ENCODE measurements at regions not wholly inside any gene's neighbourhood (a gene's known extent, or its start where the extent isn't known, plus 50 kb on each side); places are given as distances from the start of the nearest gene placed in this dataset.

GRCh38 chr11:15621565-15621964, 506.8 kb downstream of the INSC start:
- DNase-seq (ENCODE audit: low read depth in 2 of 2): no peak

DNA sequence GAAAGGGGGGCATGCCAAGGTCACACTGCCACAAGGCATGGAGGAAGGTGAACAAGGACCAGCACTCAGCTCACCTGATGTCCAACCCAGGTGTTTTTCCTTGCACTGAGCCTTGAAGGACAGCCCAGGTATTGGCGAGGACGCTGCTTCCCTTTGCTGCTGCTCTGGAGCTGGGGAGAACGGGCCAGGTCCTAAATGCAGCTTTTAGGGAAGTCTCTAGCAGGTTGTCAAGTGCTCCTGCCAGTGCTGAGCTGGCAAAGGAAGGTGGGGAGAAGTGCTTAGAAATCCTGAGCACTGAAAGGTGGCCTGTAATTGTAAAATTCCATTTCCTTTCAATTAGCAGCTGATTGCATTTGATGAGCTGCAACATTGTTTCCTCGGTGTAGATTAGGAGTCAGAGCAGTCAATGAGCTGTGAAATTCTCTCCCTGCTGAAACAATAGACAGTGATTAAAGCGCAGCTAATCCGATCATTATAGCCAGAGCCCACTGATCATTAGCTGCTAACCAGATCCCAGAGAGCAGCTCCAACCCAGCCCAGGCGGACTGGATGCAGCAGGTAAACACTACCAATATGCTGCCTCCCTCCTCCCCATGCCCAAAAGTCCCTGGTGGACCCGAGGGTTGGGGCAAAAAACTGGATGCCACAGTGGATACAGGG, 507.6 kb downstream of the INSC start:
- no peak for DNase-seq (ENCODE audit: low read depth in 2 of 2)

DNA sequence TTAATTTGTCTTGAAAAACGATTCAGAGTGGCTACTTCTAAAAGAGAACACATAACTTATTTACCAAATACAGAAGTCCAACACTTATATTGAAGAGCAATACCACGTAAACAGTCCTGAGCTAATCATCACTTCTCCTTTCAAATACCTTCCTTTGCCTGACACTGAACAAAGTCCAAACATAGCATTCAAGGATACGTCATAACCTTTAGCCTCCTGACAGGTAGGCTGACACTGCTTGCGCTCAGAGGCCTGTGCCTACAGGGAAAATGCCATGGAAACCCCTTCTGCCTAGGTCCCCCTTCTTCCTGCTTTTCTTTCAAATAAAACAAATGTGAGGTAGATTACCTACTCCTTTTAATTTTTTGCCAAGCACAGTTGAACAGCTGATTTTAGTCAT, 510.0 kb downstream of the INSC start:
- DNase-seq (ENCODE audit: low read depth in 2 of 2): no peak

DNA sequence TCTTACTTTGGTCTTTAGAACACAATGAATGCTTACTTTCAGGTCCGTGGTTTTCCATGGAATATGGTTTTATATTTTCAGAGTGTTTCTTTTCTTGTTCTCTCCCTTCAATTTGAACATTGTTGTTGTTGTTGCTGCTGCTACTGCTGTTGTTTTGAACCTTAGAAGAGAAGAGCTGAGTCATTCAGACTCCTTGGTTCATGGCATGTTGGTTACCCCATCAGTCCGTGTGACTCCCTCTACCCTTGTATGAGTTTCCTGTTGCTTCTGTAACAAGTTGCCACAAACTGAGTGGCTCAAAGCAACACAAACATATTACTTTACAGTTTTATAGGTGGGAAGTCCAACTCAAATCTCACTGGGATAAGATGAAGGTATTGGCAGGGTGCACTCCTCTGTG, 511.0 kb downstream of the INSC start:
- DNase-seq (ENCODE audit: low read depth in 2 of 2): no peak

DNA sequence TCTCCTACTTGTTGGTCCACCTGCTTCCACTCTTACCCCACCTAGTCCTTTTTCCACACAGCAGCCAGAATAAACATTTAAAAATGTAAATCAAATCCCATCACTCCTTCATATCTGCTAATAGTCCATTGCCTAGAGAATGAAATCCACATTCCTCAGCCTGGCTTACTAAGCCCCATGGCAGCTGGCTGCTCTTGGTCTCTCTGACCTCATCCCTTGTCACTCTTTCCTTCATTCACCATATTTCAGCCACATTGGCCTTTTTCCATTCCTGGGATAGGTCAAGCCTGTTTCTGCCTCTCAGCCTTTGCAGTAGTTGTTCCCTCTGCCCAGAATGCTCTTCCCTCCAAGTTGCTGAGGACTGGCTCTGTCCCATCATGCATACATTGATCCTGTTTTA, 512.8 kb downstream of the INSC start:
- DNase-seq (ENCODE audit: low read depth in 2 of 2): no peak

DNA sequence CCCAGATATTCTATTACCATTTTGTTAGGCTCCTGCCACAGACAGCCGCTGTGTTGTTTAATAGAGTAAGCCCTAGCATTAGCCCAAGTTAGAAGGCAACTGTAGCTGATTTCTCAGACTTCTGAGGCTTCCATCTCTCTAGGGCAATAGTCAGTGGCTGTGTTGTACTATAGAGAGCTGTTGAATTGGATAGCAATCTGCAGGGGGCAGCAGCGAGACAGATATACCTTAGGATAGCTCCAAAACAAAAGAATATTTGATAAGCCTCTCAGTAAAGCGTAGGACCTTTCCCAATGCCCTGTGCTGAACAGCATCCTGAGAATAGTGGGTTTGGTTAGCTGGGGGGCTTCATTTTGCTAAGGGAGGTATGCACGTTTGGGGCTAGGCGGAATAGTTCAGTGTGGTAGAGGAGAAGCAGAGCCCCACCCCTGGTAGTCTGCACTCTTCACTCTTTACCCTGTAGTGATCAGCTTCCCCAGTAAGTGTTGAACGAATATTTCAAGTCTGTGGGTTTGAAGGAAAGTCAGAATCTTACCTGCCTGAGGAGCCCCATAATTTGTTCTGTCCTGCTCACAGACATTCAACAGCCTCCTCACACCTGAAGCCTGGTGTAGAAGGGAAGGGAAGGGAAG, 515.1 kb downstream of the INSC start:
- no peak for DNase-seq (ENCODE audit: low read depth in 2 of 2)

DNA sequence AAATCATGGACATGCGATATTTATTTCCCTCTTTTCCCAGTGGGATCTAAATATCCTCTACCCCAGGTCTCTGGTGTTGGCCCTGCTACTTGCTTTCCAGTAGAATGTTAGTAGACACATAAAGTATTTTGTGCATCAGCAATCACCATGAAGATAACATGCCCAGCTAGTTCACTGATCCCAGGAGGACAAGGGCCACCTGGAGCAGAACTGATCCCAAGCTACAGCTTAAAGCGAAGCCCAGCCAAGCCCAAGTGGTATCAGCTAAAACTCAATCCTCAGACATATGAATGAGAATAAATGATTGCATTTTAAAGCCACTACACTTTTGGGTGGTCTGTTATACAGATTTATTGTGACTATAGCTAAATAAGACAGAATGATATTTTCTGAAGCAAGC, 516.2 kb downstream of the INSC start:
- DNase-seq (ENCODE audit: low read depth in 2 of 2): no peak

GRCh38 chr11:15635521-15635920, 520.8 kb downstream of the INSC start:
- DNase-seq (ENCODE audit: low read depth in 2 of 2): no peak

GRCh38 chr11:15636521-15637089, 521.9 kb downstream of the INSC start:
- no peak for DNase-seq (ENCODE audit: low read depth in 2 of 2)

DNA sequence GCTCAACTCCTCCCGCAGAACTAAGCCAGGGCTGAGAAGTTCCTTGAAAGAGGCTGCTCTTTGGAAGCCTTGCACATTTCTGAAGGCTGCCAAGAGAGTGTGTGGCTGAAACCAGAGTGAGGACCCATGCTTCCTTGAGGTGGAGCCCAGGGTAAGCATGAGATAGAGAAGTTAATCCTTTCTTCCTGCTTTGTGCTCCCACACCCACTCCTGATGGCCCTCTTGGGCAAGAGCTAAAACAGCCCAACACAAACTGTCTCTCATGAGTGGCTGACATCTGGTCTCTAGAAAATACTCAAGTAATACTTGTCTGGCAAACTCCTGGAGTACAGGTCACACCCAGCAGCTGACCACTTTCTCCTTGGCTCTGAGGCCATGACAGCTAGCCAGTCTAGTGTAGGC, 523.7 kb downstream of the INSC start:
- DNase-seq (ENCODE audit: low read depth in 2 of 2): no peak

GRCh38 chr11:15640318-15640717, 525.6 kb downstream of the INSC start:
- DNase-seq (ENCODE audit: low read depth in 2 of 2): no peak

- no peak for DNase-seq (ENCODE audit: low read depth in 2 of 2)
Observed at GRCh38 chr11:15641271-15642045, 526.7 kb downstream of the INSC start.

DNA sequence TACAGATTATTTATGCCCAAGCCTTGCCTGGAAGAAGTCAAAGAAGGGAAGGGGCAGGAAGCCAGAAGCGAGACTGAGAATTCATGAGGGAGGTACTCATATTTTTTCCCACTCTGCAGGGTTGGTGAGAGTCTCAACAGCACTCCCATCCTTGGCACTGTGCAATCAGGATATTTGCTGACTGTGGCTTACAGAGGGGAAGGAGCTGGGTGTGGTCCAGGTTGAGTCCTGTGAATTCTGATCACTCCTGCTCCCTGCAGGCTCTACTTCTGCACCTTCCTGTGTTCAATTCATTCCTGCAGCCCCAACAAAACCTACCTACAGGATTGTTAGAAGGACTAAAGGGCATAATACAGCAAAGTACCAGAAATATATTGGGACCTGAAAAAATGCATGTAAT, 530.5 kb downstream of the INSC start:
- DNase-seq (ENCODE audit: low read depth in 2 of 2): no peak

DNA sequence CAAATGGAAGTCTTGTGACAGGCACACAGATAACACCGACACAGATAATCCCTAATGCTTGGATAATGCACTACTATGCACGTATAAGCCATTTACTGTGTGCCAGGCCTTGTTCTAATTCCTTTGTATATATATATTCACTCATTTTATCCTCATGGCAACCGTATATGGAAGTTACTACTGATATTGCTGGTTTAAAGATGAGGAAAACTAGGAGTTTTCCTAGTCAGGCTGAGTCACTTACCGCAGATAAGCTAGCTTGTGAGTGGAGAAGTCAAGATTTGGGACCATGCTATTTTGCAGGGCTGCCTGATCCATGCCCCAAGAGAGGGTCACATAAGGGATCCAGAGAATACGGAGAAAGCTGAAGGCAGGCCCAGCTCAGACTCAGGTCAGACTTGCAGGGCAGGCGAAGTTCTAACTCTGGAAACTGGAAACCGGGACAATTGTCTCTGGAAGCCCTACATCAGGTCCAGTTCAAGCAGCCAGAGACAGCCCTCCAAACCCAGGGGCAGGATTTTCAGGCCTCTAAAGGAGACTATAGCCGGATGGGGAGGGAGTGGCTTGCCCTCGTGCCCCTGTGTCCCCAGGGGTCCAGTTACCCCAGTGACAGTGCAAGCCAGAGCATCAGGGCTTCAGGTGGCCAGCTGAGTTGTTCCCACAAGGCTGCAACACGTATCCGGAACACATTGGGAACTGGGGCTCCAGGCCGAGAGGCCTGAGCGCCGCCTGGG, 534.8 kb downstream of the INSC start:
- no peak for DNase-seq (ENCODE audit: low read depth in 2 of 2)

GRCh38 chr11:15650105-15650938, 535.6 kb downstream of the INSC start:
- peak; percentile 44 to 73 for DNase-seq (ENCODE audit: low read depth in 2 of 2)

- no peak for DNase-seq (ENCODE audit: low read depth in 2 of 2)
Observed at GRCh38 chr11:15651033-15651432, 536.3 kb downstream of the INSC start.

GRCh38 chr11:15651816-15652215, 537.1 kb downstream of the INSC start:
- DNase-seq (ENCODE audit: low read depth in 2 of 2): no peak

DNA sequence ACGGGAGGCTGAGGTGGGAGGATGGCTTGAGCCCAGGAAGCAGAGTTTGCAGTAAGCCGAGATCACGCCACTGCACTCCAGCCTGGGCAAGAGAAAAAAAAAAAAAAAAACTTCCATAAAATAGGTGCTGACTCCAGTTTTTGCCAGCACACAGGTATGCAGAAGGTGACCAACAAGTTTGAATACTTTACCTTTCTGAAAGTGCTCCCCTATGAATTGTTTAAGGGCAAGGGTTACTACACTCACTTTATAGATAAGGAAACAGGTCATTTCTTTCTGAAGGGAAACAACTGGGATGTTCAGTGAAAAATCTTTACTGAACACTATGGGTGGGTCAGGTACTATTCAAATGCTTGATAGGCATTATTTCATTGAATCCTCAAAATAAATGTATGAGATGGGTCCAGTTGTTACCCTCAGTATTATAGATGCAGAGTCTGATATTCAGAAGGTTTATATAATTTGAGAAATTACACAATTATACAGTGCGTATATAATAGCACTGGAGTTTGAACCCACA, 538.5 kb downstream of the INSC start:
- DNase-seq (ENCODE audit: low read depth in 2 of 2): no peak

DNA sequence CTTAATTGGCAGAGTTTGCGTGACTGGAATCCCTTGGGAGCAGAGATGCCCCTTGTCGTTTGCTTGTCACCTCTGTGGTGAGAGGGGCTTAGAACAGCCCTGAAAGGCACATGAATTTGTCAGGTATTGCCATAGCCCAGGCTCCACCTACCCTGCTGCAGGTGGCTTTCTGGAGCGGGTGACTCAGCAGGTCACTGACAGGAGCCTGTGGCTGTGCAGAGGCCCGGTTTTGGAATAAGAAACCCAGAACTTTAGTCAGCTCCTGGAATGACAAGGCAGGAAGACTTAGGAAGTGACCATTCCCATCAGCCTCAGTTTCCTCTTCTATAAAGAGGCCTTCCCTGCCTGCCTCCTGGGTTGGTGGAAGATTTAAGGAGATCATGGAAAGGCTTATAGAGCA, 539.7 kb downstream of the INSC start:
- DNase-seq (ENCODE audit: low read depth in 2 of 2): no peak

DNA sequence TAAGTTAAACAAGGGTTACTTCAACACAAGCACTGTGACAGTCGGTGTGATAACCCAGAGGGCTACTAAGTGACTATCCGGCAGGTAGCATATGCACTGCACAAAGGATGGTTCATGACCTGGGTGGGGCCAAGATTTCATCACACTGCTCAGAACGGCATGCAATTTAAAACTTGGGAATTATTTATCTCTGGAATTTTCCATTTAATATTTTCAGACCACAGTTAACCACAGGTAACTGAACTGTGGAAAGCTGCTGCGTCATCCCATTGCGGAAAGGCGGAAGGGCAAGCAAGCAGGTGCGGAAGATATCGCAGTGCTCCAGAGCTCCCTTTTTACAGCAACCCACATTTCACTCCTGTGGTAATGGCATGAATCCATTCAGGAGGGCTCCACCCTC, 540.8 kb downstream of the INSC start:
- no peak for DNase-seq (ENCODE audit: low read depth in 2 of 2)

DNA sequence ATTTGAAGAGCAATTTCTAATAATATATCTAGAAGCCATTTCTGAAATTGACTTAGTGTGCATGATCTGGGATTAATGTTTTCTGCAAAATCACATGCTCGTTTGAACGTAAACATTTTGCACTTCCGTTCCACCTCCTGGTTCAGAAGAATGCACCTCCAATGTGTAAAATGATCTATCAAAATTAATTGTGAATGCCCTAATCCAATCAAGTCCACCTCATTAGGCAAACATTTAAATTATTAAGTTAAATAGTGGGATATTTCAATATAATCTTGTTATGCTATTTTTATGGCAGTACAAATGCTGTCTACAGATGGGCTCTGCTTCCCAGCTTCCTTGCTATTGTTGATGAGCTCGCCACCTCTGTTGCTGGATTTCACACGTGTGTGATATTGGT, 542.5 kb downstream of the INSC start:
- no peak for DNase-seq (ENCODE audit: low read depth in 2 of 2)

Measured in stimulated activated CD4-positive, alpha-beta T cell treated with anti-CD3 and anti-CD28 coated beads, Interleukin-12 subunit alpha, Interleukin-12 subunit beta, amount 100 ng/mL, for 24 hours (primary cell).